ENCODE measurements at regions not wholly inside any gene's neighbourhood (a gene's known extent, or its start where the extent isn't known, plus 50 kb on each side); places are given as distances from the start of the nearest gene placed in this dataset.

- TF ChIP-seq CTCF (IDR thresholded peaks at IDR 0.05 in 4 of 5, conservative IDR thresholded peaks at IDR 0.05 in 1 of 5) (no peak), POLR2A (IDR thresholded peaks at IDR 0.05) (no peak)
Measured at GRCh38 chr7:91691865-91692264, 188.6 kb downstream of the MTERF1 start.
